WTC11 (cell line): ENCODE measurements at regions not wholly inside any gene's neighbourhood (a gene's known extent, or its start where the extent isn't known, plus 50 kb on each side); places are given as distances from the start of the nearest gene placed in this dataset.

Experiments used
- ATF2 ChIP-seq: sonication (generic); formaldehyde crosslinking; IDR thresholded peaks from 2 replicates; pipeline ENCODE4 v1.8.1; 2022; ENCODE audit warnings: low read depth, missing genetic modification reagents, borderline replicate concordance
- ATF6 ChIP-seq: sonication (generic); formaldehyde crosslinking; IDR thresholded peaks from 2 replicates; pipeline ENCODE4 v1.8.1; 2023; ENCODE audit warnings: mild to moderate bottlenecking, missing genetic modification reagents
- CREM ChIP-seq: sonication (generic); formaldehyde crosslinking; IDR thresholded peaks from 2 replicates; pipeline ENCODE4 v1.8.1; 2022; ENCODE audit warnings: mild to moderate bottlenecking, missing genetic modification reagents, moderate library complexity
- CTCF ChIP-seq: fragments of 200-600 bp; IDR thresholded peaks from 2 replicates; pipeline ENCODE4 v1.8.0; 2022; ENCODE audit warnings: antibody characterized with exemption
- ETV6 ChIP-seq: sonication (generic); formaldehyde crosslinking; IDR thresholded peaks from 2 replicates; pipeline ENCODE4 v1.8.1; 2022; ENCODE audit warnings: mild to moderate bottlenecking, missing genetic modification reagents
- NFE2L1 ChIP-seq: sonication (generic); formaldehyde crosslinking; IDR thresholded peaks from 2 replicates; pipeline ENCODE4 v1.8.1; 2023; ENCODE audit warnings: missing genetic modification reagents
- STAT6 ChIP-seq: sonication (generic); formaldehyde crosslinking; conservative IDR thresholded peaks from 2 replicates; pipeline ENCODE4 v1.8.1; 2023; ENCODE audit warnings: mild to moderate bottlenecking, low read depth, missing genetic modification reagents, moderate library complexity
- ZNF317 ChIP-seq: sonication (generic); formaldehyde crosslinking; IDR thresholded peaks from 2 replicates; pipeline ENCODE4 v1.8.1; 2023; ENCODE audit warnings: low read depth, mild to moderate bottlenecking, moderate library complexity, missing genetic modification reagents, borderline replicate concordance

- no peak for TF ChIP-seq ETV6 (CRISPR knock-in tag)
- TF ChIP-seq CTCF: no peak
- no peak for TF ChIP-seq ZNF317
- TF ChIP-seq CREM (CRISPR knock-in tag): no peak
- TF ChIP-seq ATF2 (CRISPR knock-in tag): no peak
- TF ChIP-seq ATF6 (CRISPR knock-in tag): no peak
- TF ChIP-seq STAT6: no peak
- TF ChIP-seq NFE2L1 (CRISPR knock-in tag): no peak
Measured at GRCh38 chrX:10044021-10044420, 76.9 kb downstream of the CLDN34 start.
